Endodermal cell (in vitro differentiated cells): ENCODE measurements at regions not wholly inside any gene's neighbourhood (a gene's known extent, or its start where the extent isn't known, plus 50 kb on each side); places are given as distances from the start of the nearest gene placed in this dataset.

Experiments
- DNase-seq: peaks from one replicate; pipeline ENCODE4 v3.0.0-alpha.2; 2017
- H3K27ac ChIP-seq: 2 replicates; pipeline ENCODE4 v1.5.1; 2013; ENCODE audit warnings: mild to moderate bottlenecking, low read depth, low read length, moderate library complexity
- H3K27me3 ChIP-seq: 2 replicates; pipeline ENCODE4 v1.6.1; 2013; ENCODE audit warnings: mild to moderate bottlenecking, low read length, moderate library complexity; ENCODE audit not compliant: insufficient read depth, control insufficient read depth, poor library complexity, severe bottlenecking
- H3K36me3 ChIP-seq: 2 replicates; pipeline ENCODE4 v1.7.0; 2013; ENCODE audit warnings: mild to moderate bottlenecking, low read length, moderate library complexity; ENCODE audit not compliant: control insufficient read depth, insufficient read depth
- H3K4me1 ChIP-seq: one replicate; pipeline ENCODE4 v1.7.0; 2013; ENCODE audit warnings: low read length; ENCODE audit not compliant: control insufficient read depth, insufficient read depth
- H3K4me3 ChIP-seq: 2 replicates; pipeline ENCODE4 v1.5.1; 2013; ENCODE audit warnings: mild to moderate bottlenecking, low read length, moderate library complexity
- H3K9ac ChIP-seq: 2 replicates; pipeline ENCODE4 v1.6.1; 2013; ENCODE audit warnings: mild to moderate bottlenecking, low read length, moderate library complexity; ENCODE audit not compliant: poor library complexity, severe bottlenecking; ENCODE audit errors: extremely low read depth
- H3K9me3 ChIP-seq: 2 replicates; pipeline ENCODE4 v1.6.1; 2013; ENCODE audit warnings: mild to moderate bottlenecking, low read length, moderate library complexity; ENCODE audit not compliant: control insufficient read depth
- H3K27ac Mint-ChIP-seq: 2 replicates; pipeline ENCODE4 v1.8.0; 2020; ENCODE audit warnings: mixed read lengths
- H3K27me3 Mint-ChIP-seq: 2 replicates; pipeline ENCODE4 v1.8.0; 2021; ENCODE audit warnings: mild to moderate bottlenecking, mixed read lengths; ENCODE audit not compliant: insufficient read depth
- H3K36me3 Mint-ChIP-seq: 2 replicates; pipeline ENCODE4 v1.8.0; 2020; ENCODE audit warnings: low read depth, mixed read lengths
- H3K4me1 Mint-ChIP-seq: 2 replicates; pipeline ENCODE4 v1.8.0; 2020; ENCODE audit warnings: mixed read lengths
- H3K4me3 Mint-ChIP-seq: 2 replicates; pipeline ENCODE4 v1.8.0; 2020; ENCODE audit warnings: mild to moderate bottlenecking, moderate library complexity, mixed read lengths
- H3K9me3 Mint-ChIP-seq: 2 replicates; pipeline ENCODE4 v1.8.0; 2020; ENCODE audit warnings: mild to moderate bottlenecking, mixed read lengths
- CTCF ChIP-seq: fragments of 200-600 bp; sonication (generic); conservative IDR thresholded peaks from 2 replicates; pipeline ENCODE4 v1.5.0; 2021; ENCODE audit warnings: antibody characterized with exemption, mild to moderate bottlenecking
- WGBS, 2 experiments: methylation state at CpG; one replicate each; pipeline versions ENCODE4 v1.1.5 to v1.1.7; 2013; ENCODE audit warnings: missing lambda C conversion rate in 2 of 2, mixed read lengths in 1 of 2; ENCODE audit not compliant: insufficient coverage in 1 of 2, insufficient read length in 1 of 2; 5-methylcytosine and 5-hydroxymethylcytosine counted together

GRCh38 chr17:74077231-74077630, 126.2 kb upstream of the RPL38 start:
- H3K4me3 ChIP-seq, result no peak overlapping the region
- Mint-ChIP-seq H3K9me3 (peaks cover 12% of the 10 kb centered on the region), H3K27me3 (peaks cover 2% of the 10 kb centered on the region), H3K36me3 (no peaks in the 10 kb centered on the region), H3K27ac (no peak overlapping the region), H3K4me3 (no peak overlapping the region), H3K4me1 (peaks cover 10% of the 10 kb centered on the region)
- no peak for DNase-seq
- TF ChIP-seq CTCF, result no peak
- no peaks in the 10 kb centered on the region for H3K9me3 ChIP-seq
- peaks cover 7% of the 10 kb centered on the region for H3K4me1 ChIP-seq
- H3K27me3 ChIP-seq, result no peaks in the 10 kb centered on the region
- no peak overlapping the region for H3K27ac ChIP-seq
- H3K36me3 ChIP-seq, result no peaks in the 10 kb centered on the region
- no peak overlapping the region for H3K9ac ChIP-seq

- no peak overlapping the region for H3K27ac ChIP-seq
- Mint-ChIP-seq H3K36me3 (no peaks in the 10 kb centered on the region), H3K4me3 (no peak overlapping the region), H3K9me3 (peaks cover 8% of the 10 kb centered on the region), H3K27me3 (peaks cover 2% of the 10 kb centered on the region), H3K4me1 (peaks cover 16% of the 10 kb centered on the region), H3K27ac (no peak overlapping the region)
- no peaks in the 10 kb centered on the region for H3K9me3 ChIP-seq
- H3K36me3 ChIP-seq, result no peaks in the 10 kb centered on the region
- no peak overlapping the region for H3K9ac ChIP-seq
- no peak for DNase-seq
- no peak overlapping the region for H3K4me3 ChIP-seq
- no peak for TF ChIP-seq CTCF
- H3K4me1 ChIP-seq, result peaks cover 7% of the 10 kb centered on the region
- 86 to 92% methylated on average over 11 to 12 of the region's 12 CpGs for WGBS, 2 experiments
- H3K27me3 ChIP-seq, result no peaks in the 10 kb centered on the region
Observed at GRCh38 chr17:74078363-74078941, 125.0 kb upstream of the RPL38 start.

GRCh38 chr17:74079537-74080300, 123.8 kb upstream of the RPL38 start:
- no peak for TF ChIP-seq CTCF
- Mint-ChIP-seq H3K36me3 (no peaks in the 10 kb centered on the region), H3K9me3 (no peaks in the 10 kb centered on the region), H3K27ac (no peak overlapping the region), H3K4me3 (no peak overlapping the region), H3K27me3 (no peaks in the 10 kb centered on the region), H3K4me1 (peaks cover 16% of the 10 kb centered on the region)
- no peak overlapping the region for H3K9ac ChIP-seq
- no peaks in the 10 kb centered on the region for H3K27me3 ChIP-seq
- WGBS, 2 experiments, result 93 to 95% methylated on average over 8 to 11 of the region's 11 CpGs
- DNase-seq, result no peak
- H3K9me3 ChIP-seq, result peaks cover under 1% of the 10 kb centered on the region
- H3K36me3 ChIP-seq, result no peaks in the 10 kb centered on the region
- peaks cover 7% of the 10 kb centered on the region for H3K4me1 ChIP-seq
- no peak overlapping the region for H3K27ac ChIP-seq
- no peak overlapping the region for H3K4me3 ChIP-seq
